GM23338 (cell line): ENCODE measurements at regions not wholly inside any gene's neighbourhood (a gene's known extent, or its start where the extent isn't known, plus 50 kb on each side); places are given as distances from the start of the nearest gene placed in this dataset.

Experiments
- ATAC-seq: fragments of 200-7000 bp; cut with Tn5 transposase; 3 replicates; pipeline ENCODE4 v1.9.1; 2020
- DNase-seq: peaks from one replicate; pipeline ENCODE4 v3.0.0-alpha.2; 2015; ENCODE audit warnings: low spot score
- H2AFZ ChIP-seq: fragments of 200-600 bp; sonication (generic); 2 replicates; pipeline ENCODE4 v1.8.0; 2016; ENCODE audit warnings: antibody characterized with exemption, mild to moderate bottlenecking, moderate library complexity
- H3F3A ChIP-seq: fragments of 200-600 bp; sonication (generic); replicated peaks from 2 replicates; pipeline ENCODE4 v1.8.0; 2017; ENCODE audit warnings: antibody characterized with exemption, mixed run types, low read depth
- H3K27ac ChIP-seq: fragments of 200-600 bp; sonication (generic); 2 replicates; pipeline ENCODE4 v1.6.1; 2016; ENCODE audit warnings: low read depth
- H3K27me3 ChIP-seq: fragments of 200-600 bp; sonication (generic); 2 replicates; pipeline ENCODE4 v1.8.0; 2016; ENCODE audit warnings: mild to moderate bottlenecking, mixed run types, moderate library complexity; ENCODE audit not compliant: insufficient read depth
- H3K36me3 ChIP-seq: fragments of 200-600 bp; sonication (generic); 2 replicates; pipeline ENCODE4 v1.8.0; 2016; ENCODE audit warnings: mild to moderate bottlenecking; ENCODE audit not compliant: insufficient read depth
- H3K4me1 ChIP-seq: fragments of 200-600 bp; sonication (generic); 2 replicates; pipeline ENCODE4 v1.8.0; 2016; ENCODE audit warnings: mild to moderate bottlenecking, moderate library complexity; ENCODE audit not compliant: insufficient read depth
- H3K4me2 ChIP-seq: fragments of 200-600 bp; sonication (generic); 2 replicates; pipeline ENCODE4 v1.7.1; 2017; ENCODE audit warnings: mixed run types
- H3K4me3 ChIP-seq: fragments of 200-600 bp; sonication (generic); 2 replicates; pipeline ENCODE4 v1.6.1; 2016; ENCODE audit warnings: mixed run types
- H3K79me2 ChIP-seq: fragments of 200-600 bp; sonication (generic); replicated peaks from 2 replicates; pipeline ENCODE4 v1.8.0; 2017; ENCODE audit warnings: mild to moderate bottlenecking; ENCODE audit not compliant: insufficient read depth
- H3K9me2 ChIP-seq: fragments of 200-600 bp; sonication (generic); 2 replicates; pipeline ENCODE4 v1.8.0; 2017; ENCODE audit not compliant: insufficient read depth
- H4K20me1 ChIP-seq: fragments of 200-600 bp; sonication (generic); replicated peaks from 2 replicates; pipeline ENCODE4 v1.8.0; 2017; ENCODE audit warnings: mild to moderate bottlenecking; ENCODE audit not compliant: insufficient read depth
- H3K27ac Mint-ChIP-seq: 2 replicates; pipeline ENCODE4 v1.8.0; 2020; ENCODE audit warnings: inconsistent platforms, mild to moderate bottlenecking, moderate library complexity, mixed read lengths
- H3K27me3 Mint-ChIP-seq: 3 replicates; pipeline ENCODE4 v1.8.0; 2022; ENCODE audit warnings: low read depth, mild to moderate bottlenecking, moderate library complexity, mixed read lengths, inconsistent platforms; ENCODE audit not compliant: insufficient read depth, poor library complexity
- H3K36me3 Mint-ChIP-seq: 3 replicates; pipeline ENCODE4 v1.8.0; 2021; ENCODE audit warnings: low read depth, mild to moderate bottlenecking, inconsistent platforms, moderate library complexity, mixed read lengths
- H3K4me1 Mint-ChIP-seq: 3 replicates; pipeline ENCODE4 v1.8.0; 2020; ENCODE audit warnings: mild to moderate bottlenecking, inconsistent platforms, mixed read lengths
- H3K4me3 Mint-ChIP-seq: 3 replicates; pipeline ENCODE4 v1.8.0; 2021; ENCODE audit warnings: moderate library complexity, mild to moderate bottlenecking, inconsistent platforms, mixed read lengths
- H3K9me3 Mint-ChIP-seq: 3 replicates; pipeline ENCODE4 v1.8.0; 2020; ENCODE audit warnings: moderate library complexity, mild to moderate bottlenecking, inconsistent platforms, mixed read lengths
- EZH2 ChIP-seq: fragments of 200-600 bp; sonication (generic); IDR thresholded peaks from one replicate; pipeline ENCODE4 v1.8.0; 2017; ENCODE audit warnings: antibody characterized with exemption, mild to moderate bottlenecking, low read depth; ENCODE audit not compliant: unreplicated experiment
- NANOG ChIP-seq: IDR thresholded peaks from 2 replicates; pipeline ENCODE4 v1.6.1; 2016; ENCODE audit warnings: antibody characterized with exemption, borderline replicate concordance
- STAT1 ChIP-seq: IDR thresholded peaks from one replicate; pipeline ENCODE4 v1.6.1; 2016; ENCODE audit warnings: antibody characterized with exemption; ENCODE audit not compliant: unreplicated experiment
- ZNF331 ChIP-seq: fragments of 250-450 bp; sonication (Bioruptor Pico); IDR thresholded peaks from 2 replicates; pipeline ENCODE4 v1.5.0; 2020; ENCODE audit warnings: low read depth, mild to moderate bottlenecking, moderate library complexity
- TF ChIP-seq, protein P1 (sequence below): fragments of 250-450 bp; sonication (Bioruptor Pico); IDR thresholded peaks from 2 replicates; pipeline ENCODE4 v1.5.0; 2020; ENCODE audit warnings: mild to moderate bottlenecking, moderate library complexity
- TF ChIP-seq, protein P2 (sequence below): IDR thresholded peaks from one replicate; pipeline ENCODE4 v1.6.1; 2018; ENCODE audit warnings: antibody characterized with exemption; ENCODE audit not compliant: unreplicated experiment

DNA sequence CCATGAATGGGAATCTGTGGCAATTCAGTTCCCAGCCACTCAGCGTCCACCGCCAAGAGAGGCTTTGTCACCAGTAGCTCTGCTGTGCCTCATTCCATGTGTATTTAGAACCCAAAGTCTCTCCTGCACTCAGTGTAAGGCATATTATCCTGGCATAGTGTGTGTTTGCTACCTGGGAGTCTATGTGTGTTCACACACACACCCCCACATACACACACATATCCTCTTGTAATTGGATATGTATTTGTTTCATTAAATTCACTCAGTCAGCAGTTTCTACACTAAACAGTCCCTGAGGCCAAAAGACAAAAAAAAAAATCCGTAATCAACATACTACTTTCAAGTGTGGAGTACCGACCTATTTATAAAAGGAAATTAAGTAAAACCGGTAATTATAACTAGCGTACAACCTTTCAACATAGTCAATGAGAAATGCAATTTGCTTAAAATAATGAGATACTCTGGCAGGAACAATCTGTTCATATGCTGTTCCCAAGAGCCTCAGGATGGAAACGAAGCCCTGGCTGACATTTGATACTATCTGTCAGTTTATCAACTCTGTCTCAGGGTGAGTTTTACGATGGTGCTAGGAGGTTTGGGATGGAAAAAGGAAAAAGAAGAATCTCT, 425.8 kb upstream of the CELF2 start (continued):
- TF ChIP-seq, protein P1, sequence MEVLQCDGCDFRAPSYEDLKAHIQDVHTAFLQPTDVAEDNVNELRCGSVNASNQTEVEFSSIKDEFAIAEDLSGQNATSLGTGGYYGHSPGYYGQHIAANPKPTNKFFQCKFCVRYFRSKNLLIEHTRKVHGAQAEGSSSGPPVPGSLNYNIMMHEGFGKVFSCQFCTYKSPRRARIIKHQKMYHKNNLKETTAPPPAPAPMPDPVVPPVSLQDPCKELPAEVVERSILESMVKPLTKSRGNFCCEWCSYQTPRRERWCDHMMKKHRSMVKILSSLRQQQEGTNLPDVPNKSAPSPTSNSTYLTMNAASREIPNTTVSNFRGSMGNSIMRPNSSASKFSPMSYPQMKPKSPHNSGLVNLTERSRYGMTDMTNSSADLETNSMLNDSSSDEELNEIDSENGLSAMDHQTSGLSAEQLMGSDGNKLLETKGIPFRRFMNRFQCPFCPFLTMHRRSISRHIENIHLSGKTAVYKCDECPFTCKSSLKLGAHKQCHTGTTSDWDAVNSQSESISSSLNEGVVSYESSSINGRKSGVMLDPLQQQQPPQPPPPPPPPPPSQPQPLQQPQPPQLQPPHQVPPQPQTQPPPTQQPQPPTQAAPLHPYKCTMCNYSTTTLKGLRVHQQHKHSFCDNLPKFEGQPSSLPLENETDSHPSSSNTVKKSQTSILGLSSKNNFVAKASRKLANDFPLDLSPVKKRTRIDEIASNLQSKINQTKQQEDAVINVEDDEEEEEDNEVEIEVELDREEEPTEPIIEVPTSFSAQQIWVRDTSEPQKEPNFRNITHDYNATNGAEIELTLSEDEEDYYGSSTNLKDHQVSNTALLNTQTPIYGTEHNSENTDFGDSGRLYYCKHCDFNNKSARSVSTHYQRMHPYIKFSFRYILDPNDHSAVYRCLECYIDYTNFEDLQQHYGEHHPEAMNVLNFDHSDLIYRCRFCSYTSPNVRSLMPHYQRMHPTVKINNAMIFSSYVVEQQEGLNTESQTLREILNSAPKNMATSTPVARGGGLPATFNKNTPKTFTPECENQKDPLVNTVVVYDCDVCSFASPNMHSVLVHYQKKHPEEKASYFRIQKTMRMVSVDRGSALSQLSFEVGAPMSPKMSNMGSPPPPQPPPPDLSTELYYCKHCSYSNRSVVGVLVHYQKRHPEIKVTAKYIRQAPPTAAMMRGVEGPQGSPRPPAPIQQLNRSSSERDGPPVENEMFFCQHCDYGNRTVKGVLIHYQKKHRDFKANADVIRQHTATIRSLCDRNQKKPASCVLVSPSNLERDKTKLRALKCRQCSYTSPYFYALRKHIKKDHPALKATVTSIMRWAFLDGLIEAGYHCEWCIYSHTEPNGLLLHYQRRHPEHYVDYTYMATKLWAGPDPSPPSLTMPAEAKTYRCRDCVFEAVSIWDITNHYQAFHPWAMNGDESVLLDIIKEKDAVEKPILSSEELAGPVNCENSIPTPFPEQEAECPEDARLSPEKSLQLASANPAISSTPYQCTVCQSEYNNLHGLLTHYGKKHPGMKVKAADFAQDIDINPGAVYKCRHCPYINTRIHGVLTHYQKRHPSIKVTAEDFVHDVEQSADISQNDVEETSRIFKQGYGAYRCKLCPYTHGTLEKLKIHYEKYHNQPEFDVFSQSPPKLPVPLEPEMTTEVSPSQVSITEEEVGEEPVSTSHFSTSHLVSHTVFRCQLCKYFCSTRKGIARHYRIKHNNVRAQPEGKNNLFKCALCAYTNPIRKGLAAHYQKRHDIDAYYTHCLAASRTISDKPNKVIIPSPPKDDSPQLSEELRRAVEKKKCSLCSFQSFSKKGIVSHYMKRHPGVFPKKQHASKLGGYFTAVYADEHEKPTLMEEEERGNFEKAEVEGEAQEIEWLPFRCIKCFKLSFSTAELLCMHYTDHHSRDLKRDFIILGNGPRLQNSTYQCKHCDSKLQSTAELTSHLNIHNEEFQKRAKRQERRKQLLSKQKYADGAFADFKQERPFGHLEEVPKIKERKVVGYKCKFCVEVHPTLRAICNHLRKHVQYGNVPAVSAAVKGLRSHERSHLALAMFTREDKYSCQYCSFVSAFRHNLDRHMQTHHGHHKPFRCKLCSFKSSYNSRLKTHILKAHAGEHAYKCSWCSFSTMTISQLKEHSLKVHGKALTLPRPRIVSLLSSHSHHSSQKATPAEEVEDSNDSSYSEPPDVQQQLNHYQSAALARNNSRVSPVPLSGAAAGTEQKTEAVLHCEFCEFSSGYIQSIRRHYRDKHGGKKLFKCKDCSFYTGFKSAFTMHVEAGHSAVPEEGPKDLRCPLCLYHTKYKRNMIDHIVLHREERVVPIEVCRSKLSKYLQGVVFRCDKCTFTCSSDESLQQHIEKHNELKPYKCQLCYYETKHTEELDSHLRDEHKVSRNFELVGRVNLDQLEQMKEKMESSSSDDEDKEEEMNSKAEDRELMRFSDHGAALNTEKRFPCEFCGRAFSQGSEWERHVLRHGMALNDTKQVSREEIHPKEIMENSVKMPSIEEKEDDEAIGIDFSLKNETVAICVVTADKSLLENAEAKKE (CRISPR knock-in tag), result no peak
- TF ChIP-seq EZH2 (no peak), STAT1 (no peak)

DNA sequence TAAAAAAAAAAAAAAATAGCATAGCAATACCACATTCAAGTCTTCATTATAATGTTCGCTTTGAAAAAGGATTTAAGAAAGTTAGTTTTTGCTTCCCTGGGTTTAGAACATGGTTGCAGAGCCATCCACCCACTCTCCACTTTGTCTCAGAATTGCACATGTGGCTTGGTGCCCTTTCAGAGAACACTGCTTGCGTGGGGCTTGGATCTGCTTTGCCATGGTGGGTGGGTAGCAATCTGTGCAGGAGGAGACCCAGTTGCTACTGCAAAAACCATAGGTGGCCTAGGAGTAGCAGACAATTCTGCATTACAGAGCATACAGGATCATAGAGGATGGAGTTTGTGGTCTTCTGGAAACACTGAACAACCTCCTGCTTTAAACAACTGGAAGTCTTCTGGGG, 421.4 kb upstream of the CELF2 start:
- no peaks in the 10 kb centered on the region for H3K4me1 ChIP-seq
- no peak for ATAC-seq
- H3K27ac Mint-ChIP-seq, result no peak overlapping the region
- H2AFZ ChIP-seq, result no peak overlapping the region
- no peaks in the 10 kb centered on the region for H3F3A ChIP-seq
- H3K27me3 Mint-ChIP-seq, result no peaks in the 10 kb centered on the region
- DNase-seq, result no peak
- H3K36me3 ChIP-seq, result no peaks in the 10 kb centered on the region
- H3K36me3 Mint-ChIP-seq, result no peaks in the 10 kb centered on the region
- H3K9me2 ChIP-seq, result peaks cover 14% of the 10 kb centered on the region
- H3K4me3 Mint-ChIP-seq, result no peak overlapping the region
- H3K4me2 ChIP-seq, result no peak overlapping the region
- H3K27me3 ChIP-seq, result no peaks in the 10 kb centered on the region
- no peaks in the 10 kb centered on the region for H3K9me3 Mint-ChIP-seq
- no peaks in the 10 kb centered on the region for H3K79me2 ChIP-seq
- no peak overlapping the region for H3K4me3 ChIP-seq
- H4K20me1 ChIP-seq, result no peaks in the 10 kb centered on the region
- no peak overlapping the region for H3K27ac ChIP-seq
- H3K4me1 Mint-ChIP-seq, result no peaks in the 10 kb centered on the region
- TF ChIP-seq NANOG (no peak), ZNF331 (CRISPR knock-in tag) (no peak)
- TF ChIP-seq, protein P2, sequence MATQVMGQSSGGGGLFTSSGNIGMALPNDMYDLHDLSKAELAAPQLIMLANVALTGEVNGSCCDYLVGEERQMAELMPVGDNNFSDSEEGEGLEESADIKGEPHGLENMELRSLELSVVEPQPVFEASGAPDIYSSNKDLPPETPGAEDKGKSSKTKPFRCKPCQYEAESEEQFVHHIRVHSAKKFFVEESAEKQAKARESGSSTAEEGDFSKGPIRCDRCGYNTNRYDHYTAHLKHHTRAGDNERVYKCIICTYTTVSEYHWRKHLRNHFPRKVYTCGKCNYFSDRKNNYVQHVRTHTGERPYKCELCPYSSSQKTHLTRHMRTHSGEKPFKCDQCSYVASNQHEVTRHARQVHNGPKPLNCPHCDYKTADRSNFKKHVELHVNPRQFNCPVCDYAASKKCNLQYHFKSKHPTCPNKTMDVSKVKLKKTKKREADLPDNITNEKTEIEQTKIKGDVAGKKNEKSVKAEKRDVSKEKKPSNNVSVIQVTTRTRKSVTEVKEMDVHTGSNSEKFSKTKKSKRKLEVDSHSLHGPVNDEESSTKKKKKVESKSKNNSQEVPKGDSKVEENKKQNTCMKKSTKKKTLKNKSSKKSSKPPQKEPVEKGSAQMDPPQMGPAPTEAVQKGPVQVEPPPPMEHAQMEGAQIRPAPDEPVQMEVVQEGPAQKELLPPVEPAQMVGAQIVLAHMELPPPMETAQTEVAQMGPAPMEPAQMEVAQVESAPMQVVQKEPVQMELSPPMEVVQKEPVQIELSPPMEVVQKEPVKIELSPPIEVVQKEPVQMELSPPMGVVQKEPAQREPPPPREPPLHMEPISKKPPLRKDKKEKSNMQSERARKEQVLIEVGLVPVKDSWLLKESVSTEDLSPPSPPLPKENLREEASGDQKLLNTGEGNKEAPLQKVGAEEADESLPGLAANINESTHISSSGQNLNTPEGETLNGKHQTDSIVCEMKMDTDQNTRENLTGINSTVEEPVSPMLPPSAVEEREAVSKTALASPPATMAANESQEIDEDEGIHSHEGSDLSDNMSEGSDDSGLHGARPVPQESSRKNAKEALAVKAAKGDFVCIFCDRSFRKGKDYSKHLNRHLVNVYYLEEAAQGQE, result no peak
